ENCODE measurements at regions not wholly inside any gene's neighbourhood (a gene's known extent, or its start where the extent isn't known, plus 50 kb on each side); places are given as distances from the start of the nearest gene placed in this dataset.

DNA sequence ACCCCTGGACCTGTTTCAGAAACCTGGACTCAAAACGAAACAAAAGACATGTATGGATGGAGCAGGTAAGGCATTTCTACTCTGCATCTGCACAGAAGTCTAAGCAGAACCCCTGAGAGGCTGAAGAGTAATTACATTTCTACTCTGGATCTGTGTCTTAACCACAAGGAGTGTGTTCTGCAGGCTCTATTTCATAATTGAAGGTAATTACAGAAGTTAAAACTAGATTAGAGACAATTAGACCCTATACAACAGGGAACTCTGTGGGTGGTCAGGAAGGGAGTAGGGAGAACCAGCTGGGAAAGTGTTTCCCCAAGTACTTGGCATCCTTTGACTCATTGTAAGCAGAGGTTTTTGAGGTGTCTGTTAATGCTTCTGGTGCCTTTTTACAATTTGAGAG is 69.8 kb downstream of the IGSF1 start:
- ATAC-seq (ENCODE audit: insufficient read depth, low FRiP score) (no peak), DNase-seq (peak in 2 of 3 donors; percentile 19 to 73)
- WGBS, 2 donors: 60 to 90% methylated on average over 1 of the region's 1 CpG
- H3K4me1 ChIP-seq (ENCODE audit: control insufficient read depth in 5 of 5, insufficient read depth in 5 of 5, low read length in 5 of 5): peaks cover 0 to 5% (median 0%) of the 10 kb centered on the region in 5 donors
- no peaks in the 10 kb centered on the region for H3K36me3 ChIP-seq (ENCODE audit: control insufficient read depth in 4 of 4, insufficient read depth in 4 of 4, low read length in 4 of 4)
- peaks cover 7 to 43% (median 9%) of the 10 kb centered on the region in 3 donors for H3K27me3 ChIP-seq (ENCODE audit: control insufficient read depth in 3 of 3, insufficient read depth in 3 of 3, low read length in 2 of 3)
- TF ChIP-seq, protein P1, sequence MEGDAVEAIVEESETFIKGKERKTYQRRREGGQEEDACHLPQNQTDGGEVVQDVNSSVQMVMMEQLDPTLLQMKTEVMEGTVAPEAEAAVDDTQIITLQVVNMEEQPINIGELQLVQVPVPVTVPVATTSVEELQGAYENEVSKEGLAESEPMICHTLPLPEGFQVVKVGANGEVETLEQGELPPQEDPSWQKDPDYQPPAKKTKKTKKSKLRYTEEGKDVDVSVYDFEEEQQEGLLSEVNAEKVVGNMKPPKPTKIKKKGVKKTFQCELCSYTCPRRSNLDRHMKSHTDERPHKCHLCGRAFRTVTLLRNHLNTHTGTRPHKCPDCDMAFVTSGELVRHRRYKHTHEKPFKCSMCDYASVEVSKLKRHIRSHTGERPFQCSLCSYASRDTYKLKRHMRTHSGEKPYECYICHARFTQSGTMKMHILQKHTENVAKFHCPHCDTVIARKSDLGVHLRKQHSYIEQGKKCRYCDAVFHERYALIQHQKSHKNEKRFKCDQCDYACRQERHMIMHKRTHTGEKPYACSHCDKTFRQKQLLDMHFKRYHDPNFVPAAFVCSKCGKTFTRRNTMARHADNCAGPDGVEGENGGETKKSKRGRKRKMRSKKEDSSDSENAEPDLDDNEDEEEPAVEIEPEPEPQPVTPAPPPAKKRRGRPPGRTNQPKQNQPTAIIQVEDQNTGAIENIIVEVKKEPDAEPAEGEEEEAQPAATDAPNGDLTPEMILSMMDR (IDR thresholded peaks at IDR 0.05; ENCODE audit: control extremely low read depth, extremely low read depth): no peak
- no peak overlapping the region for H3K27ac ChIP-seq (ENCODE audit: low read depth in 1 of 2, low read length in 1 of 2)
- peaks cover 0 to 3% (median 0%) of the 10 kb centered on the region in 4 donors for H3K9me3 ChIP-seq (ENCODE audit: control insufficient read depth in 4 of 4, insufficient read depth in 3 of 4, low read length in 3 of 4)
- H3K4me3 ChIP-seq: no peak overlapping the region
- no peak overlapping the region for H3K9ac ChIP-seq (ENCODE audit: insufficient read depth in 1 of 2, low read length in 2 of 2)

DNA sequence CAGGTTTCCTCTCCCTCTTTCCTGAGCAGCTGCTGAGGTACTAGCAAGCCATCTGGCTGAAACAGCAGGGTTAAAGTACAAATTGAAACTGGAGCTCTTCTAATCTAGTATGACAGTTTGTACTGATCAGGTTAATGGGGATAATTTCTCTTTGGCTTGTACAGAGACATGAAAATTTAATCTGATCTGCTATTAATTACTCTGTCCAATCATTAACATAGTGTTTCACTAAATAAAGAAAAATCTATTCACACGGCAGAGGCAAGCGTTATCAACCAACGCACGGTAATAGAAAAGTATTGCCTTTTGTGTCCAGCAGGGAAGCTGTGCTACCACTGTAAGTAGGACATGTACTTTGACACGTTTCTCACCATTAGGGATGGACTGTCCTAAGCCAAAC is 71.1 kb downstream of the IGSF1 start:
- TF ChIP-seq, protein P1 (IDR thresholded peaks at IDR 0.05; ENCODE audit: control extremely low read depth, extremely low read depth): no peak
- DNase-seq (no peak), ATAC-seq (ENCODE audit: insufficient read depth, low FRiP score) (no peak)
- no peak overlapping the region for H3K4me3 ChIP-seq
- H3K27ac ChIP-seq (ENCODE audit: low read depth in 1 of 2, low read length in 1 of 2): no peak overlapping the region
- H3K36me3 ChIP-seq (ENCODE audit: control insufficient read depth in 4 of 4, insufficient read depth in 4 of 4, low read length in 4 of 4): no peaks in the 10 kb centered on the region
- no peak overlapping the region for H3K9ac ChIP-seq (ENCODE audit: insufficient read depth in 1 of 2, low read length in 2 of 2)
- 71 to 80% methylated on average over 5 of the region's 5 CpGs for WGBS, 2 donors
- peaks cover 2 to 43% (median 11%) of the 10 kb centered on the region in 3 donors for H3K27me3 ChIP-seq (ENCODE audit: control insufficient read depth in 3 of 3, insufficient read depth in 3 of 3, low read length in 2 of 3)
- peaks cover 0 to 5% (median 0%) of the 10 kb centered on the region in 5 donors for H3K4me1 ChIP-seq (ENCODE audit: control insufficient read depth in 5 of 5, insufficient read depth in 5 of 5, low read length in 5 of 5)
- peaks cover 0 to 3% (median 0%) of the 10 kb centered on the region in 4 donors for H3K9me3 ChIP-seq (ENCODE audit: control insufficient read depth in 4 of 4, insufficient read depth in 3 of 4, low read length in 3 of 4)

DNA sequence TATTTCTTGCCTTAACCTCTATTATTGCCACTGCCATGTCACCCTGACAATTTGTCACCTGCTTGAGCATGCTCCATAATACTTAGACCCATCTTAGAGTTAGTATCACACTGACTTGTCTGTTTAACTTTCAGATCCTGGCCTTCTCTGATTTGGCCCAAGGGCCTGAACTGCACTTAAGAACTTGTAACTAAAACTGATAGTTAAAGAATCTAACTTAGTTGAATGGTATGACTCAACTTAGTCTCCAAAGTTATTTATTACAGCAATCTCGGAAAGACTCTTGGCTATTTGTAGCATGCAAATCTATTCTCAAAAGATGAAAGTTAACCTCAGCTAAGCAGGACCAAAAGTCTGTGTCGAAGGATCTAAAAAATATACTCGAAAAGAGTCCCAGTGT is 72.3 kb downstream of the IGSF1 start:
- Histone ChIP-seq H3K9ac (ENCODE audit: insufficient read depth in 1 of 2, low read length in 2 of 2) (no peak overlapping the region), H3K27me3 (ENCODE audit: control insufficient read depth in 3 of 3, insufficient read depth in 3 of 3, low read length in 2 of 3) (peaks cover 2 to 38% (median 13%) of the 10 kb centered on the region in 3 donors), H3K9me3 (ENCODE audit: control insufficient read depth in 4 of 4, insufficient read depth in 3 of 4, low read length in 3 of 4) (peaks cover 0 to 3% (median 0%) of the 10 kb centered on the region in 4 donors), H3K27ac (ENCODE audit: low read depth in 1 of 2, low read length in 1 of 2) (no peak overlapping the region), H3K4me1 (ENCODE audit: control insufficient read depth in 5 of 5, insufficient read depth in 5 of 5, low read length in 5 of 5) (peaks cover 0 to 5% (median 0%) of the 10 kb centered on the region in 5 donors), H3K36me3 (ENCODE audit: control insufficient read depth in 4 of 4, insufficient read depth in 4 of 4, low read length in 4 of 4) (no peaks in the 10 kb centered on the region), H3K4me3 (no peak overlapping the region)
- TF ChIP-seq, protein P1 (IDR thresholded peaks at IDR 0.05; ENCODE audit: control extremely low read depth, extremely low read depth): no peak
- DNase-seq (no peak), ATAC-seq (ENCODE audit: insufficient read depth, low FRiP score) (no peak)
- 63 to 83% methylated on average over 3 of the region's 3 CpGs for WGBS, 2 donors

DNA sequence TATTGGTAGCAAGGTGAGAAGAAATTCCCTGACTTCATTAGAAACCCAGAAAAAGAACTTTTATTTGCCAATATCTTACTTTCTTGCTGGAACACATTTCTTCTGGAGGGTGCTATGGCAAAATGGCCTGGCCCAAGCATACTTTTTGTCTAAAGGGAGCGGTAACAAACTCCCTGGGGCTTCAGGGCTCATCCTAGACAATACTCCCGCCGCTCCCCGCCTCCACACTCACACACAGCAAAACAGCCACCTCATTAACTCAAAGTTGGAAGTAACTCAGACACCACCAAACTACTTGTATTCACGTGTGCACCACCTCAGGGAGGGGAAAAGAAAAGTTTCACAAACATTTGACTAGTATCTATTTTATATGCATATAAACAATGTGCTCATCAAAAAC is 75.7 kb downstream of the IGSF1 start:
- no peak overlapping the region for H3K4me3 ChIP-seq
- H3K9ac ChIP-seq (ENCODE audit: insufficient read depth in 1 of 2, low read length in 2 of 2): no peak overlapping the region
- H3K27ac ChIP-seq (ENCODE audit: low read depth in 1 of 2, low read length in 1 of 2): no peak overlapping the region
- H3K4me1 ChIP-seq (ENCODE audit: control insufficient read depth in 5 of 5, insufficient read depth in 5 of 5, low read length in 5 of 5): no peaks in the 10 kb centered on the region
- WGBS, 2 donors: 18 to 31% methylated on average over 5 of the region's 5 CpGs
- DNase-seq (no peak), ATAC-seq (ENCODE audit: insufficient read depth, low FRiP score) (no peak)
- peaks cover 0 to 22% (median 13%) of the 10 kb centered on the region in 3 donors for H3K27me3 ChIP-seq (ENCODE audit: control insufficient read depth in 3 of 3, insufficient read depth in 3 of 3, low read length in 2 of 3)
- H3K36me3 ChIP-seq (ENCODE audit: control insufficient read depth in 4 of 4, insufficient read depth in 4 of 4, low read length in 4 of 4): no peaks in the 10 kb centered on the region
- TF ChIP-seq, protein P1 (IDR thresholded peaks at IDR 0.05; ENCODE audit: control extremely low read depth, extremely low read depth): no peak
- peaks cover 0 to 1% (median 0%) of the 10 kb centered on the region in 4 donors for H3K9me3 ChIP-seq (ENCODE audit: control insufficient read depth in 4 of 4, insufficient read depth in 3 of 4, low read length in 3 of 4)

Measured in lung (tissue), 11 donors.